HEK293 (cell line): ENCODE measurements at regions not wholly inside any gene's neighbourhood (a gene's known extent, or its start where the extent isn't known, plus 50 kb on each side); places are given as distances from the start of the nearest gene placed in this dataset.

Experiments
- CTCF ChIP-seq: fragments of 450-650 bp; formaldehyde crosslinking; IDR thresholded peaks from 2 replicates; pipeline ENCODE4 v1.5.1; 2016; ENCODE audit warnings: missing biosample characterization, missing genetic modification characterization
- PRDM2 ChIP-seq: fragments of 450-650 bp; formaldehyde crosslinking; IDR thresholded peaks from 2 replicates; pipeline ENCODE4 v1.5.1; 2016; ENCODE audit warnings: missing biosample characterization, missing genetic modification characterization, borderline replicate concordance

GRCh38 chr15:69509131-69509530 lies 56.5 kb downstream of the RPLP1 start:
- no peak for TF ChIP-seq CTCF (tag by site-specific recombination)
- no peak for TF ChIP-seq PRDM2
